ENCODE measurements at regions not wholly inside any gene's neighbourhood (a gene's known extent, or its start where the extent isn't known, plus 50 kb on each side); places are given as distances from the start of the nearest gene placed in this dataset.

GRCh38 chr10:104546756-104547155, 94.3 kb upstream of the SORCS3 start:
- no peak overlapping the region for H3K4me3 ChIP-seq
- no peaks in the 10 kb centered on the region for H3K9me3 ChIP-seq
- WGBS, 3 donors, result 59 to 69% (median 62%) methylated on average over 3 of the region's 3 CpGs
- H3K27ac ChIP-seq, result no peak overlapping the region
- no peaks in the 10 kb centered on the region for H3K36me3 ChIP-seq (ENCODE audit: insufficient read depth in 1 of 2, low read depth in 1 of 2)
- DNase-seq (no peak), ATAC-seq (no peak)
- H3K27me3 ChIP-seq (ENCODE audit: insufficient read depth in 3 of 3, low read length in 2 of 3), result peaks cover 0 to 2% (median 0%) of the 10 kb centered on the region in 3 donors
- H3K4me1 ChIP-seq, result no peaks in the 10 kb centered on the region
- no peak for TF ChIP-seq CTCF (IDR thresholded peaks at IDR 0.05)
- intact Hi-C loops (cut with DNase I), result no loop called here

- no peaks in the 10 kb centered on the region for H3K9me3 ChIP-seq
- no peaks in the 10 kb centered on the region for H3K36me3 ChIP-seq (ENCODE audit: insufficient read depth in 1 of 2, low read depth in 1 of 2)
- intact Hi-C loops (cut with DNase I), result no loop called here
- DNase-seq (no peak), ATAC-seq (no peak)
- 34 to 50% (median 45%) methylated on average over 2 of the region's 2 CpGs for WGBS, 3 donors
- H3K4me1 ChIP-seq, result no peaks in the 10 kb centered on the region
- H3K27me3 ChIP-seq (ENCODE audit: insufficient read depth in 3 of 3, low read length in 2 of 3), result peaks cover 0 to 2% (median 0%) of the 10 kb centered on the region in 3 donors
- no peak for TF ChIP-seq CTCF (IDR thresholded peaks at IDR 0.05)
- no peak overlapping the region for H3K27ac ChIP-seq
- H3K4me3 ChIP-seq, result no peak overlapping the region
These were observed 93.0 kb upstream of the SORCS3 start for GRCh38 chr10:104548090-104548489.

- no peak for DNase-seq
- Histone ChIP-seq H3K27me3 (ENCODE audit: insufficient read depth in 3 of 3, low read length in 2 of 3) (no peaks in the 10 kb centered on the region), H3K27ac (no peak overlapping the region), H3K9me3 (no peaks in the 10 kb centered on the region), H3K4me3 (no peak overlapping the region), H3K4me1 (no peaks in the 10 kb centered on the region), H3K36me3 (ENCODE audit: insufficient read depth in 1 of 2, low read depth in 1 of 2) (no peaks in the 10 kb centered on the region)
- TF ChIP-seq CTCF (IDR thresholded peaks at IDR 0.05), result no peak
- no peak for ATAC-seq
- intact Hi-C loops (cut with DNase I), result no loop called here
- 67 to 81% (median 79%) methylated on average over 2 of the region's 2 CpGs for WGBS, 3 donors
These were observed 84.3 kb upstream of the SORCS3 start for GRCh38 chr10:104556831-104557230.

GRCh38 chr10:104557966-104558365, 83.1 kb upstream of the SORCS3 start:
- Histone ChIP-seq H3K4me1 (no peaks in the 10 kb centered on the region), H3K27ac (no peak overlapping the region), H3K27me3 (ENCODE audit: insufficient read depth in 3 of 3, low read length in 2 of 3) (no peaks in the 10 kb centered on the region), H3K9me3 (no peaks in the 10 kb centered on the region), H3K36me3 (ENCODE audit: insufficient read depth in 1 of 2, low read depth in 1 of 2) (no peaks in the 10 kb centered on the region), H3K4me3 (no peak overlapping the region)
- intact Hi-C loops (cut with DNase I), result no loop called here
- 76 to 85% (median 82%) methylated on average over 6 of the region's 6 CpGs for WGBS, 3 donors
- TF ChIP-seq CTCF (IDR thresholded peaks at IDR 0.05), result no peak
- no peak for DNase-seq
- no peak for ATAC-seq

- intact Hi-C loops (cut with DNase I), result no loop called here
- Histone ChIP-seq H3K36me3 (ENCODE audit: insufficient read depth in 1 of 2, low read depth in 1 of 2) (no peaks in the 10 kb centered on the region), H3K27ac (no peak overlapping the region), H3K27me3 (ENCODE audit: insufficient read depth in 3 of 3, low read length in 2 of 3) (no peaks in the 10 kb centered on the region), H3K4me1 (no peaks in the 10 kb centered on the region), H3K9me3 (no peaks in the 10 kb centered on the region), H3K4me3 (no peak overlapping the region)
- no peak for ATAC-seq
- no peak for DNase-seq
- no peak for TF ChIP-seq CTCF (IDR thresholded peaks at IDR 0.05)
- 36 to 50% (median 45%) methylated on average over 5 of the region's 5 CpGs for WGBS, 3 donors
These were observed 81.2 kb upstream of the SORCS3 start for GRCh38 chr10:104559935-104560334.
